Esophagus muscularis mucosa (tissue), 4 donors: ENCODE measurements at regions not wholly inside any gene's neighbourhood (a gene's known extent, or its start where the extent isn't known, plus 50 kb on each side); places are given as distances from the start of the nearest gene placed in this dataset.

Source experiments
- EP300 ChIP-seq: sonication (generic); formaldehyde crosslinking; IDR thresholded peaks from one replicate; pipeline ENCODE4 v1.6.1; 2017; ENCODE audit warnings: antibody characterized with exemption
- POLR2A ChIP-seq: fragments of 450-650 bp; IDR thresholded peaks from one replicate; pipeline ENCODE4 v1.6.1; 2017; ENCODE audit warnings: antibody characterized with exemption, moderate library complexity, mild to moderate bottlenecking, low read depth
- POLR2AphosphoS5 ChIP-seq, 2 donors: sonication (generic); formaldehyde crosslinking; IDR thresholded peaks; one replicate each; pipeline ENCODE4 v1.6.1; 2017; ENCODE audit warnings: antibody characterized with exemption in 2 of 2
- TF ChIP-seq, protein P1 (sequence below), 3 experiments: fragments of 200-600 bp in 2 of 3; fragments of 450-650 bp in 1 of 3; sonication (generic) in 2 of 3; IDR thresholded peaks; one replicate each; pipeline ENCODE4 v1.5.1; 2017 to 2019; ENCODE audit warnings: antibody characterized with exemption in 3 of 3, mild to moderate bottlenecking in 2 of 3, moderate library complexity in 1 of 3

DNA sequence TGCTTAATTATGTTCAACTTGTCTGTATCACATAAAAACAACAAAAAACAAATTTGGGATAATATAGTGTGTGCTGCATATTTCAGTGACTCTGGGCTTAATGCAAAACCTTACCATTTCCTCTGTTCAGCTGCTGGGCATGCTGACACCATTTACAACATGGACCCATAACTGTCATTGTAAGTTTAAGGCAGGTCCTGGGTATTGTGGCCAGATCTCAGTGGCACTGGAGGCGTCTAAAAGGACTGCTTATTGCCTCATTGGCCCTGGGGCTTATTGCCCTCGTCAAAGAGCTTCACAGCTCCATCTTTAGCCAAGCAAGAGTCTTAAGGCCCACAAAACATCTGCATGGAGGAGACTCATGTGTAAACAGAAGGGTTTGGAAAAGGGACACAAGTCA is 390.2 kb downstream of the NR2F2 start:
- TF ChIP-seq POLR2A (no peak), EP300 (no peak), POLR2AphosphoS5 (IDR thresholded peaks at IDR 0.05) (no peak)
- TF ChIP-seq, protein P1, sequence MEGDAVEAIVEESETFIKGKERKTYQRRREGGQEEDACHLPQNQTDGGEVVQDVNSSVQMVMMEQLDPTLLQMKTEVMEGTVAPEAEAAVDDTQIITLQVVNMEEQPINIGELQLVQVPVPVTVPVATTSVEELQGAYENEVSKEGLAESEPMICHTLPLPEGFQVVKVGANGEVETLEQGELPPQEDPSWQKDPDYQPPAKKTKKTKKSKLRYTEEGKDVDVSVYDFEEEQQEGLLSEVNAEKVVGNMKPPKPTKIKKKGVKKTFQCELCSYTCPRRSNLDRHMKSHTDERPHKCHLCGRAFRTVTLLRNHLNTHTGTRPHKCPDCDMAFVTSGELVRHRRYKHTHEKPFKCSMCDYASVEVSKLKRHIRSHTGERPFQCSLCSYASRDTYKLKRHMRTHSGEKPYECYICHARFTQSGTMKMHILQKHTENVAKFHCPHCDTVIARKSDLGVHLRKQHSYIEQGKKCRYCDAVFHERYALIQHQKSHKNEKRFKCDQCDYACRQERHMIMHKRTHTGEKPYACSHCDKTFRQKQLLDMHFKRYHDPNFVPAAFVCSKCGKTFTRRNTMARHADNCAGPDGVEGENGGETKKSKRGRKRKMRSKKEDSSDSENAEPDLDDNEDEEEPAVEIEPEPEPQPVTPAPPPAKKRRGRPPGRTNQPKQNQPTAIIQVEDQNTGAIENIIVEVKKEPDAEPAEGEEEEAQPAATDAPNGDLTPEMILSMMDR (IDR thresholded peaks at IDR 0.05), result no peak
